ENCODE measurements at regions not wholly inside any gene's neighbourhood (a gene's known extent, or its start where the extent isn't known, plus 50 kb on each side); places are given as distances from the start of the nearest gene placed in this dataset.

- DNase-seq (ENCODE audit: low read depth in 1 of 2, low spot score in 1 of 2) (no peak), FAIRE-seq (no peak), ATAC-seq (no peak)
- Histone ChIP-seq H3K27ac (no peak overlapping the region), H3K4me2 (no peak overlapping the region), H3K4me1 (no peaks in the 10 kb centered on the region), H3K4me3 (no peak overlapping the region), H3K9me3 (no peaks in the 10 kb centered on the region)
- 41% methylated on average over 2 of the region's 2 CpGs for WGBS (ENCODE audit: missing lambda C conversion rate)
- ChIA-PET CTCF (interaction anchor here (1.3 kb wide), 1 partner anchor 17 kb away, joined by 3 read pairs; no protein-coding TSS in a partner anchor), POLR2A (no interaction called here)
- TF ChIP-seq ATOH8 (CRISPR knock-in tag; IDR thresholded peaks at IDR 0.05; ENCODE audit: low read depth) (no peak), ZC3H11A (IDR thresholded peaks at IDR 0.05) (no peak), TP53 (CRISPR knock-in tag; IDR thresholded peaks at IDR 0.05) (no peak), BCL3 (IDR thresholded peaks at IDR 0.05) (no peak), ELK1 (IDR thresholded peaks at IDR 0.05; ENCODE audit: low read depth, low read length) (no peak)
Measured at GRCh38 chr9:71364186-71364955, 242.9 kb upstream of the TRPM3 start.

- Histone ChIP-seq H3K4me2 (no peak overlapping the region), H3K9me3 (no peaks in the 10 kb centered on the region), H3K4me3 (no peak overlapping the region), H3K27ac (no peak overlapping the region), H3K4me1 (no peaks in the 10 kb centered on the region)
- WGBS (ENCODE audit: missing lambda C conversion rate), result 29% methylated on average over 4 of the region's 4 CpGs
- ATAC-seq (no peak), DNase-seq (ENCODE audit: low read depth in 1 of 2, low spot score in 1 of 2) (no peak), FAIRE-seq (no peak)
- CTCF ChIA-PET, result interaction anchor here (0.8 to 1.3 kb wide), 3 partner anchors 9 to 19 kb away, joined by 3 read pairs; no protein-coding TSS in a partner anchor
- TF ChIP-seq JUN (IDR thresholded peaks at IDR 0.05) (no peak), RCOR1 (IDR thresholded peaks at IDR 0.05; ENCODE audit: low read depth, low read length) (no peak)
- POLR2A ChIA-PET, result no interaction called here
Measured at GRCh38 chr9:71363286-71363961, 242.0 kb upstream of the TRPM3 start.

- ChIA-PET CTCF (no interaction called here), POLR2A (no interaction called here)
- Histone ChIP-seq H3K9me3 (no peaks in the 10 kb centered on the region), H3K4me2 (no peak overlapping the region), H3K4me3 (no peak overlapping the region), H3K27ac (no peak overlapping the region), H3K4me1 (no peaks in the 10 kb centered on the region)
- WGBS (ENCODE audit: missing lambda C conversion rate), result 48% methylated on average over 2 of the region's 2 CpGs
- FAIRE-seq (no peak), DNase-seq (ENCODE audit: low read depth in 1 of 2, low spot score in 1 of 2) (no peak), ATAC-seq (no peak)
- TF ChIP-seq MYC (IDR thresholded peaks at IDR 0.05; ENCODE audit: borderline replicate concordance, low read length) (no peak), REST (IDR thresholded peaks at IDR 0.05) (no peak), RAD21 (conservative IDR thresholded peaks at IDR 0.05 in 1 of 2, IDR thresholded peaks at IDR 0.05 in 1 of 2) (no peak), ZFP36 (IDR thresholded peaks at IDR 0.05; ENCODE audit: borderline replicate concordance, partially characterized antibody) (no peak), GATA3 (IDR thresholded peaks at IDR 0.05; ENCODE audit: borderline replicate concordance) (no peak), JUN (IDR thresholded peaks at IDR 0.05) (no peak), BHLHE40 (IDR thresholded peaks at IDR 0.05; ENCODE audit: low read depth, low read length) (no peak), RNF2 (IDR thresholded peaks at IDR 0.05; ENCODE audit: borderline replicate concordance, low read depth) (no peak), HOXA7 (CRISPR knock-in tag; IDR thresholded peaks at IDR 0.05) (no peak), CEBPB (IDR thresholded peaks at IDR 0.05) (no peak), FOSB (CRISPR knock-in tag; IDR thresholded peaks at IDR 0.05) (no peak), RCOR1 (IDR thresholded peaks at IDR 0.05; ENCODE audit: low read depth, low read length) (no peak), BCL3 (IDR thresholded peaks at IDR 0.05) (no peak), MAX (IDR thresholded peaks at IDR 0.05) (no peak), TP53 (CRISPR knock-in tag; IDR thresholded peaks at IDR 0.05) (no peak), MAFK (IDR thresholded peaks at IDR 0.05; ENCODE audit: partially characterized antibody) (no peak), TFCP2L1 (CRISPR knock-in tag; IDR thresholded peaks at IDR 0.05) (no peak), HES2 (IDR thresholded peaks at IDR 0.05) (no peak), CHD2 (IDR thresholded peaks at IDR 0.05; ENCODE audit: low read length, partially characterized antibody) (no peak)
Measured at GRCh38 chr9:71361357-71361756, 239.9 kb upstream of the TRPM3 start.

Measured in A549 (cell line).